Prostate gland (tissue), 2 donors: ENCODE measurements at regions not wholly inside any gene's neighbourhood (a gene's known extent, or its start where the extent isn't known, plus 50 kb on each side); places are given as distances from the start of the nearest gene placed in this dataset.

Experiments
- DNase-seq: peaks from one replicate; pipeline ENCODE4 v3.0.0-alpha.2; 2019; ENCODE audit warnings: low spot score
- H3K27ac ChIP-seq, 2 donors: fragments of 200-600 bp; sonication (generic); 2 replicates each; pipeline ENCODE4 v1.5.1; 2017 to 2019
- H3K27me3 ChIP-seq: fragments of 200-600 bp; sonication (generic); replicated peaks from 2 replicates; pipeline ENCODE4 v1.5.1; 2019; ENCODE audit not compliant: insufficient read depth
- H3K36me3 ChIP-seq, 2 donors: fragments of 200-600 bp; sonication (generic); 1 replicate in 1 of 2; 2 replicates in 1 of 2; pipeline versions ENCODE4 v1.5.1 to v1.8.1; 2017 to 2019
- H3K4me1 ChIP-seq: fragments of 200-600 bp; sonication (generic); replicated peaks from 2 replicates; pipeline ENCODE4 v1.5.1; 2019
- H3K4me3 ChIP-seq, 2 donors: fragments of 200-600 bp; sonication (generic); 2 replicates each; pipeline ENCODE4 v1.5.1; 2017 to 2019
- H3K9me3 ChIP-seq: fragments of 200-600 bp; sonication (generic); 2 replicates; pipeline ENCODE4 v1.5.1; 2017
- CTCF ChIP-seq, 4 experiments: fragments of 200-600 bp in 2 of 4; fragments of 450-650 bp in 2 of 4; sonication (generic) in 2 of 4; IDR thresholded peaks; 1 replicate in 3 of 4; 2 replicates in 1 of 4; pipeline ENCODE4 v1.5.1; 2016 to 2019; ENCODE audit warnings: antibody characterized with exemption in 4 of 4, mild to moderate bottlenecking in 2 of 4, moderate library complexity in 2 of 4
- POLR2A ChIP-seq: fragments of 450-650 bp; IDR thresholded peaks from one replicate; pipeline ENCODE4 v1.6.1; 2016; ENCODE audit warnings: antibody characterized with exemption, mild to moderate bottlenecking
- POLR2AphosphoS5 ChIP-seq: sonication (generic); formaldehyde crosslinking; IDR thresholded peaks from one replicate; pipeline ENCODE4 v1.6.1; 2017; ENCODE audit warnings: antibody characterized with exemption
- WGBS: methylation state at CpG from one replicate; pipeline ENCODE4 v1.1.5; 2018; 5-methylcytosine and 5-hydroxymethylcytosine counted together
- intact Hi-C: fragments of 100-400 bp; cut with DNase I; formaldehyde crosslinking; loops from one replicate; pipeline ENCODE4 v1.14.2; 2022

GRCh38 chr2:19409046-19409445 lies 50.6 kb upstream of the OSR1 start:
- Histone ChIP-seq H3K27ac (no peak overlapping the region), H3K36me3 (no peaks in the 10 kb centered on the region), H3K9me3 (no peaks in the 10 kb centered on the region), H3K4me1 (no peaks in the 10 kb centered on the region), H3K4me3 (no peak overlapping the region), H3K27me3 (no peaks in the 10 kb centered on the region)
- intact Hi-C loops, result no loop called here
- 60% methylated on average over 2 of the region's 2 CpGs for WGBS
- no peak for DNase-seq
- TF ChIP-seq POLR2A (no peak), CTCF (IDR thresholded peaks at IDR 0.05) (no peak), POLR2AphosphoS5 (no peak)

GRCh38 chr2:19408592-19408991 lies 50.2 kb upstream of the OSR1 start:
- Histone ChIP-seq H3K36me3 (no peaks in the 10 kb centered on the region), H3K27ac (no peak overlapping the region), H3K4me1 (no peaks in the 10 kb centered on the region), H3K4me3 (no peak overlapping the region), H3K27me3 (no peaks in the 10 kb centered on the region), H3K9me3 (no peaks in the 10 kb centered on the region)
- no peak for DNase-seq
- intact Hi-C loops, result no loop called here
- TF ChIP-seq POLR2A, result no peak
- no peak for TF ChIP-seq POLR2AphosphoS5
